Trophoblast cell (in vitro differentiated cells and primary cell): ENCODE measurements at regions not wholly inside any gene's neighbourhood (a gene's known extent, or its start where the extent isn't known, plus 50 kb on each side); places are given as distances from the start of the nearest gene placed in this dataset.

Experiments
- DNase-seq, 2 donors: peaks; one replicate each; pipeline ENCODE4 v3.0.0-alpha.2; 2016
- H2AFZ ChIP-seq: 2 replicates; pipeline ENCODE4 v1.6.1; 2013; ENCODE audit warnings: low read length, moderate library complexity, mild to moderate bottlenecking; ENCODE audit not compliant: insufficient read depth, poor library complexity
- H2AK5ac ChIP-seq: 2 replicates; pipeline ENCODE4 v1.6.1; 2013; ENCODE audit warnings: mild to moderate bottlenecking, low read length
- H2BK120ac ChIP-seq: 2 replicates; pipeline ENCODE4 v1.6.1; 2013; ENCODE audit warnings: low read length, mild to moderate bottlenecking, moderate library complexity; ENCODE audit not compliant: insufficient read depth, poor library complexity
- H2BK12ac ChIP-seq: 2 replicates; pipeline ENCODE4 v1.6.1; 2013; ENCODE audit warnings: mild to moderate bottlenecking, low read length, moderate library complexity
- H2BK5ac ChIP-seq: 2 replicates; pipeline ENCODE4 v1.6.1; 2013; ENCODE audit warnings: low read length, low read depth, moderate library complexity, mild to moderate bottlenecking; ENCODE audit not compliant: poor library complexity
- H3K14ac ChIP-seq: 2 replicates; pipeline ENCODE4 v1.6.1; 2013; ENCODE audit warnings: mild to moderate bottlenecking, low read length
- H3K18ac ChIP-seq: 2 replicates; pipeline ENCODE4 v1.6.1; 2013; ENCODE audit warnings: mild to moderate bottlenecking, low read length
- H3K23ac ChIP-seq: 2 replicates; pipeline ENCODE4 v1.6.1; 2013; ENCODE audit warnings: low read length
- H3K27ac ChIP-seq: 2 replicates; pipeline ENCODE4 v1.5.1; 2013; ENCODE audit warnings: low read depth, mild to moderate bottlenecking, inconsistent platforms, low read length, moderate library complexity
- H3K27me3 ChIP-seq: 2 replicates; pipeline ENCODE4 v1.6.1; 2013; ENCODE audit warnings: inconsistent platforms, mild to moderate bottlenecking, low read length, moderate library complexity; ENCODE audit not compliant: insufficient read depth
- H3K36me3 ChIP-seq, 2 experiments: 1 replicate in 1 of 2; 2 replicates in 1 of 2; pipeline ENCODE4 v1.6.1; 2013; ENCODE audit warnings: low read length in 2 of 2, mild to moderate bottlenecking in 2 of 2, moderate library complexity in 1 of 2; ENCODE audit not compliant: insufficient read depth in 2 of 2, control insufficient read depth in 1 of 2
- H3K4ac ChIP-seq: 2 replicates; pipeline ENCODE4 v1.6.1; 2013; ENCODE audit warnings: low read depth, mild to moderate bottlenecking, low read length, moderate library complexity
- H3K4me1 ChIP-seq, 2 experiments: 1 replicate in 1 of 2; 2 replicates in 1 of 2; pipeline ENCODE4 v1.6.1; 2013; ENCODE audit warnings: low read length in 2 of 2, mild to moderate bottlenecking in 2 of 2, moderate library complexity in 1 of 2; ENCODE audit not compliant: insufficient read depth in 2 of 2, control insufficient read depth in 1 of 2
- H3K4me2 ChIP-seq: 2 replicates; pipeline ENCODE4 v1.6.1; 2013; ENCODE audit warnings: inconsistent platforms, mild to moderate bottlenecking, low read length, moderate library complexity
- H3K4me3 ChIP-seq: 2 replicates; pipeline ENCODE4 v1.5.1; 2013; ENCODE audit warnings: mild to moderate bottlenecking, low read depth, low read length, inconsistent platforms
- H3K79me1 ChIP-seq: one replicate; pipeline ENCODE4 v1.6.1; 2013; ENCODE audit warnings: low read length
- H3K79me2 ChIP-seq: 2 replicates; pipeline ENCODE4 v1.6.1; 2013; ENCODE audit warnings: low read length, mild to moderate bottlenecking; ENCODE audit not compliant: control insufficient read depth, insufficient read depth, poor library complexity
- H3K9ac ChIP-seq: 2 replicates; pipeline ENCODE4 v1.6.1; 2013; ENCODE audit warnings: mild to moderate bottlenecking, low read length
- H3K9me3 ChIP-seq: 2 replicates; pipeline ENCODE4 v1.6.1; 2013; ENCODE audit warnings: low read depth, mild to moderate bottlenecking, control low read depth, inconsistent platforms, low read length; ENCODE audit not compliant: insufficient read depth
- H4K12ac ChIP-seq: 2 replicates; pipeline ENCODE4 v1.6.1; 2013; ENCODE audit warnings: low read depth, mild to moderate bottlenecking, low read length, moderate library complexity
- H4K8ac ChIP-seq: 2 replicates; pipeline ENCODE4 v1.6.1; 2013; ENCODE audit warnings: low read depth, mild to moderate bottlenecking, low read length, moderate library complexity
- H4K91ac ChIP-seq: one replicate; pipeline ENCODE4 v1.6.1; 2013; ENCODE audit warnings: low read depth, mild to moderate bottlenecking, low read length, moderate library complexity
- WGBS: extraction: QIAGEN DNeasy Blood & Tissue Kit; methylation state at CpG from one replicate; pipeline ENCODE4 v1.1.7; 2013; ENCODE audit warnings: missing lambda C conversion rate; ENCODE audit not compliant: insufficient read length, insufficient coverage; ENCODE audit errors: extremely low coverage; 5-methylcytosine and 5-hydroxymethylcytosine counted together

DNA sequence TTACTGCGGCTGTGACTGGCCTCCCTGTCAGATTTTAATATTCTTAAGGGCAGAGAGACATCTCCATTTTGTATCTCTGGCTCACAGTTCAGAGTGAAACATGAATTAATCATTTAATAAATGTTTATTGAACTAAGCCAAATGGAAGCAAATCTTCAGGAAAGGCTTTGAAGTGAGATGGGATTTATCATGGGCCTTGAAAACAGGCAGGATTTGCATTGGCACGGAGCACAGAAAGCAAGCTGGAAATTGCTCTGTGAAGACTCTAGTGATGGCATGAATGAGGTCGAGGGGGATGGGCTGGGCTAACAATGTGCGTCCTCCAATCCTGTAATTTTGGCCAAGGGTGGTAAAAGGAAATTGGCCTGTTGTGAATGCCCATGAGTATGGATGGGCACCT, 369.8 kb upstream of the SOX11 start:
- H2BK5ac ChIP-seq: no peak overlapping the region
- H3K27me3 ChIP-seq: no peaks in the 10 kb centered on the region
- no peak overlapping the region for H3K4ac ChIP-seq
- no peaks in the 10 kb centered on the region for H3K79me1 ChIP-seq
- no peak overlapping the region for H3K27ac ChIP-seq
- H3K9me3 ChIP-seq: no peaks in the 10 kb centered on the region
- H3K36me3 ChIP-seq: no peaks in the 10 kb centered on the region
- H3K79me2 ChIP-seq: no peaks in the 10 kb centered on the region
- H4K8ac ChIP-seq: no peak overlapping the region
- no CpG with 5 or more reads among the region's 4 CpGs for WGBS
- H3K18ac ChIP-seq: no peak overlapping the region
- DNase-seq: no peak
- H4K91ac ChIP-seq: no peak overlapping the region
- no peak overlapping the region for H3K23ac ChIP-seq
- no peak overlapping the region for H3K4me3 ChIP-seq
- H3K4me2 ChIP-seq: no peak overlapping the region
- no peak overlapping the region for H2BK120ac ChIP-seq
- no peak overlapping the region for H3K9ac ChIP-seq
- no peaks in the 10 kb centered on the region for H3K4me1 ChIP-seq
- no peak overlapping the region for H2AK5ac ChIP-seq
- no peak overlapping the region for H2AFZ ChIP-seq
- H3K14ac ChIP-seq: no peak overlapping the region
- no peak overlapping the region for H2BK12ac ChIP-seq
- no peak overlapping the region for H4K12ac ChIP-seq

DNA sequence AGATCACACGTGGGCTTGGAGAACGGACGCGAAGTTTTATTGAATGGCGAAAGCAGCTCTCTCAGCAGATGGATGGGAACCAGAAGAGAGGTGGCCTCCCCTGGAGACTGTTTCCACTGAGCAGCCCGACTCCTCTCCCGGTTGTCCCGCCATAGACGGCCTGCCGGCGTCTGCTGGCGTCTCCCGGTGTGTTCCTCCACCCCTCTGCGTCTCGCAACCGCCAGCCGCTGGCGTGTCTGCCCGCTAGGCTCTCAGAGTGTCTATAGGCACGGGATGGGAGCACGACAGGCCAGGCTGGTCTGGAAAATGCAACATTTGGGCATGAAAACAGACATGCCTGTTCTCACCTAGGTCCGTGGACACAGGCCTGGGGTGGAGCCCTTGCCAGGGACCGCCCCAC, 366.7 kb upstream of the SOX11 start:
- H2BK5ac ChIP-seq: no peak overlapping the region
- no CpG with 5 or more reads among the region's 23 CpGs for WGBS
- H3K14ac ChIP-seq: no peak overlapping the region

DNA sequence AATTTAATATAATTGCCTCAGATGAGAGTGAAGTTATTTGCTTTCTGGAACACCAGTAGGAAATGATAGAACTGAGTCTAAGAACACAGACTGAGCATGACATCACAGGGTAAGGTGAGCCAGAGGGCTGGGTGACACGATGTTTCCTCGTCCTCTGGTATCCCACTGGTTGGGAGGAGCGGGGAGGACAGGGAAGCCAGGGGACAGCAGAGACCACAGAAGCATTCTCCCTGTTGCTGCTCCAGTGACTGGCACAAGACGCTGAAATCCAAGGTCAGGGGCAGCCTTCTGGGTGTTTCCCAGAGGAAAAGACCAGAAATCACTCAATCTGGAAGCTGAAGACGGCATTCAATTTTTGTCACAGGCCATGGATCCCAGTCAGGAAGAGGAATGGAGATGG, 363.4 kb upstream of the SOX11 start:
- H3K4me2 ChIP-seq: no peak overlapping the region
- H3K4ac ChIP-seq: no peak overlapping the region
- H3K9ac ChIP-seq: no peak overlapping the region
- H3K36me3 ChIP-seq: no peaks in the 10 kb centered on the region
- no peak for DNase-seq
- H3K9me3 ChIP-seq: no peaks in the 10 kb centered on the region
- no peak overlapping the region for H2AK5ac ChIP-seq
- H3K4me3 ChIP-seq: no peak overlapping the region
- no peak overlapping the region for H3K14ac ChIP-seq
- no peak overlapping the region for H2BK5ac ChIP-seq
- no peaks in the 10 kb centered on the region for H3K4me1 ChIP-seq
- no peak overlapping the region for H2BK120ac ChIP-seq
- H3K23ac ChIP-seq: no peak overlapping the region
- no CpG with 5 or more reads among the region's 5 CpGs for WGBS
- H4K12ac ChIP-seq: no peak overlapping the region
- H2AFZ ChIP-seq: no peak overlapping the region
- no peak overlapping the region for H4K8ac ChIP-seq
- H3K27ac ChIP-seq: no peak overlapping the region
- H3K27me3 ChIP-seq: no peaks in the 10 kb centered on the region
- no peak overlapping the region for H4K91ac ChIP-seq
- H2BK12ac ChIP-seq: no peak overlapping the region
- no peaks in the 10 kb centered on the region for H3K79me2 ChIP-seq
- H3K18ac ChIP-seq: no peak overlapping the region
- no peaks in the 10 kb centered on the region for H3K79me1 ChIP-seq

More for the DNA sequence above, 366.7 kb upstream of the SOX11 start:
- Histone ChIP-seq H3K27ac (no peak overlapping the region), H3K4me2 (no peak overlapping the region), H3K27me3 (no peaks in the 10 kb centered on the region), H3K79me1 (no peaks in the 10 kb centered on the region), H3K4me1 (no peaks in the 10 kb centered on the region), H3K79me2 (no peaks in the 10 kb centered on the region), H3K4ac (no peak overlapping the region), H4K91ac (no peak overlapping the region), H2BK12ac (no peak overlapping the region), H3K36me3 (no peaks in the 10 kb centered on the region), H3K9ac (no peak overlapping the region), H4K8ac (no peak overlapping the region), H3K18ac (no peak overlapping the region), H3K9me3 (no peaks in the 10 kb centered on the region), H4K12ac (no peak overlapping the region), H3K23ac (no peak overlapping the region), H3K4me3 (no peak overlapping the region), H2BK120ac (no peak overlapping the region), H2AFZ (no peak overlapping the region), H2AK5ac (no peak overlapping the region)
- no peak for DNase-seq

DNA sequence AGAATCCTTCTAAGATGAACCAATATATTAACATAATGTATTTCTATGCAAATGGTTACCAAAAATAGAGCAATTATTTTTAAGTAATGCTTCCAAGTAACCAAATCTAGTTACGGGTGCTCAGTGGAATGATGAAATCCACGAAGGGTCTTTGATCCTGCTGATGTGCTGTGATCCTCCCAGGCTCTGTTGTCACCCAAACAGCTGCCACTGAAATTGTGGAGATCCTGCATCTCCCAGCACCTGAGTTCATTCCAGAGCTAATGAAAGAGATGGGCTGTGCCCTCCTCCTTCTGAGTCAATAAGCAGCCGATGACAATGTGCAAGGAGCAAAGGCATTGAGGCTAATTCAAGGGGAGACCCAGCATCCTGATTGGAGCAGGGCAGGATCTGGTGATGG, 362.4 kb upstream of the SOX11 start:
- Histone ChIP-seq H3K9ac (no peak overlapping the region), H2BK120ac (no peak overlapping the region), H3K9me3 (no peaks in the 10 kb centered on the region), H3K4me1 (no peaks in the 10 kb centered on the region), H3K4me3 (no peak overlapping the region), H3K36me3 (no peaks in the 10 kb centered on the region), H4K12ac (no peak overlapping the region), H3K23ac (no peak overlapping the region), H2AK5ac (no peak overlapping the region), H3K27me3 (no peaks in the 10 kb centered on the region), H3K18ac (no peak overlapping the region), H2AFZ (no peak overlapping the region), H3K14ac (no peak overlapping the region), H2BK5ac (no peak overlapping the region), H3K4me2 (no peak overlapping the region), H3K79me1 (no peaks in the 10 kb centered on the region), H3K79me2 (no peaks in the 10 kb centered on the region), H2BK12ac (no peak overlapping the region), H3K27ac (no peak overlapping the region), H4K91ac (no peak overlapping the region), H4K8ac (no peak overlapping the region), H3K4ac (no peak overlapping the region)
- WGBS: no CpG with 5 or more reads among the region's 3 CpGs
- no peak for DNase-seq
